ENCODE measurements at regions not wholly inside any gene's neighbourhood (a gene's known extent, or its start where the extent isn't known, plus 50 kb on each side); places are given as distances from the start of the nearest gene placed in this dataset.

DNA sequence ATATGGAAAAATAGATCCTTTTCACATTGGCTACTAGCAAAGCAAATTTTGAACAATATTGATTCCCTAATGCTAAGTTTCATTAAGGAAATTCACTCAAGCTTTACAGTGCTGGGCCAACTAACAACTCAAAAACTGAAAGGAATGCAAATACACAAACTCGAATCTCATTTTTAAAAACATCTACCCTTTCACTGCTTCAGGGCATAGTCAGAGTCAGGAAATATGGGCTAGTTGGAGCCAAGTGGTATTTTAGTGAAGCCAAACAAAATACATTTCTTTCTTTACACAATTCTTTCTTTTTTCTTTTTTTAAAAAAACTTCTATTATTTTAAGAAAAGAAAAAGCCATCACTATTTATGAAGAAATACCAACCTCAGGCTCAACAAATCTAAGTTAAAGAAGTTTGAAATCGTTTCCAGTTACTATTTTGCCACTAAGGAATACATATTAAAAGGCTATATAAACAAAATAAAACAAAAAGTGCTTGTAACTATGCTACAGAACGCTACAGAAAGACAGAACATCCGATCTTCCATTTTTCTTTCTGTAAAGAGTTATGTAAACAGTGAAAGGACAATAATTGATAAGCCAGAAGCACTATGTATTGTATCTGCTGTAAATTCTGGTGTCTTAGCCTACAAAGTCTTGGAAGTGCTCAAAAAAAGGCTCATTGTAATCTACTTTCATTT lies 113.6 kb upstream of the STK17B start (continued):
- TF ChIP-seq SLC30A9 (CRISPR knock-in tag; IDR thresholded peaks at IDR 0.05) = no peak

DNA sequence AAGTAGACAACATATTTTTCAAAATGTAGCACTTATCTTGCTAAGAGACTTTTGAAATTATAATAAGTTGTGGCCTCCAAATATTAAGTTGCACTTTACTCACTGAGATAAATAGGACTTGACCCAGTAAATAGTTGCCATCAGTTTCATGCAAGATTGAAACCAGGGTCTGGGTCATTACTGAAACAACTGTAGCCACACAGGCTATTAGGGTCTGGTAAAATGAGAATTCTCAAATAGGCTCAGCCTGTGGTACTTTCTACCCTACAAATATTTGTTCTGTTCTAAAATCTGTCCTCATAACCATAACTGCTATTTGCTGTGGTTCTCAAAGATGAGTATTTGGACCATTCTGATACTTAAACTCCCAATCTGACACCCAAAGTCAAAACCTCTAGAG lies 115.4 kb upstream of the STK17B start:
- Histone ChIP-seq H4K20me1 (replicated peaks; ENCODE audit: control insufficient read depth, insufficient read depth, low read length) (no peaks in the 10 kb centered on the region), H3K4me1 (replicated peaks in 1 of 2; ENCODE audit: control insufficient read depth in 2 of 2, insufficient read depth in 2 of 2, low read length in 2 of 2) (no peaks in the 10 kb centered on the region), H3K4me2 (ENCODE audit: insufficient read depth, low read length) (no peak overlapping the region), H3K4me3 (no peak overlapping the region), H3K27ac (ENCODE audit: extremely low read depth, low read depth, low read length) (no peak overlapping the region), H3K36me3 (ENCODE audit: control insufficient read depth, insufficient read depth, low read length) (no peaks in the 10 kb centered on the region), H3K27me3 (ENCODE audit: control insufficient read depth in 2 of 2, insufficient read depth in 2 of 2, low read length in 2 of 2) (no peaks in the 10 kb centered on the region), H3K9me3 (replicated peaks; ENCODE audit: control insufficient read depth, insufficient read depth, low read depth, low read length) (no peaks in the 10 kb centered on the region), H3K79me2 (ENCODE audit: control insufficient read depth, insufficient read depth, low read length) (no peaks in the 10 kb centered on the region), H3K9ac (ENCODE audit: insufficient read depth in 1 of 2, low read depth in 2 of 2, low read length in 2 of 2) (no peak overlapping the region), H3K9me1 (ENCODE audit: control insufficient read depth, insufficient read depth, low read length) (no peaks in the 10 kb centered on the region), H2AFZ (ENCODE audit: low read depth, low read length) (no peak overlapping the region)
- ATAC-seq (no peak), FAIRE-seq (no peak), DNase-seq (ENCODE audit: extremely low read depth in 1 of 4, low spot score in 3 of 4) (no peak)
- intact Hi-C loops (cut with micrococcal nuclease) (no loop called here), in situ Hi-C loops (cut with MboI) (no loop called here)
- ChIA-PET CTCF (ENCODE audit: low intra/inter-chr PET ratio) (no interaction called here), POLR2A (no interaction called here)
- no TSS peak for BruUV-seq (replicated peaks)
- TF ChIP-seq U2AF1 (optimal IDR thresholded peaks at IDR 0.05; ENCODE audit: low read depth, low read length) (no peak), KLF16 (IDR thresholded peaks at IDR 0.05) (no peak), TAF7 (tag; IDR thresholded peaks at IDR 0.05) (no peak), POU5F1 (IDR thresholded peaks at IDR 0.05; ENCODE audit: borderline replicate concordance, low read depth, low read length, partially characterized antibody) (no peak), C11orf30 (IDR thresholded peaks at IDR 0.05; ENCODE audit: low read depth) (no peak), IRF2 (CRISPR knock-in tag; IDR thresholded peaks at IDR 0.05) (no peak)
